Caco-2 (cell line): ENCODE measurements at regions not wholly inside any gene's neighbourhood (a gene's known extent, or its start where the extent isn't known, plus 50 kb on each side); places are given as distances from the start of the nearest gene placed in this dataset.

Experiments
- BruUV-seq: library from RNA; stranded (reverse); fragments of 400-500 nt; replicated peaks from 2 replicates; lab custom pipeline; 2021; lab: Mats Ljungman, UMichigan
- CTCF ChIA-PET: fragments of 300-600 bp; sonication (Branson Sonifier 250); formaldehyde crosslinking; loops from one replicate; lab custom pipeline; 2022; ENCODE audit warnings: antibody characterized with exemption; lab: Charles Lee
- POLR2A ChIA-PET: fragments of 300-600 bp; sonication (Branson Sonifier 250); formaldehyde crosslinking; loops from one replicate; lab custom pipeline; 2022; ENCODE audit warnings: antibody characterized with exemption; lab: Charles Lee
- DNase-seq, 2 experiments: peaks; one replicate each; pipeline versions ENCODE4 v3.0.0 to v3.0.0-alpha.2; 2020 to 2022
- H3K27me3 ChIP-seq: replicated peaks from 2 replicates; pipeline ENCODE4 v1.6.0; 2011; ENCODE audit warnings: low read length; ENCODE audit not compliant: control insufficient read depth, insufficient read depth
- H3K36me3 ChIP-seq: 2 replicates; pipeline ENCODE4 v1.5.1; 2011; ENCODE audit warnings: low read length; ENCODE audit not compliant: control insufficient read depth, insufficient read depth
- H3K4me1 ChIP-seq: fragments of 250-450 bp; sonication (Bioruptor Pico); 2 replicates; pipeline ENCODE4 v1.5.1; 2020; ENCODE audit warnings: mild to moderate bottlenecking
- H3K4me3 ChIP-seq: 2 replicates; pipeline ENCODE4 v1.5.1; 2011; ENCODE audit warnings: low read depth, mild to moderate bottlenecking, control low read depth, low read length
- H3K9me3 ChIP-seq: fragments of 250-450 bp; sonication (Bioruptor Pico); 2 replicates; pipeline ENCODE4 v1.5.1; 2020; ENCODE audit warnings: mild to moderate bottlenecking, moderate library complexity
- H3K27ac Mint-ChIP-seq: one replicate; pipeline ENCODE4 v1.8.0; 2022; ENCODE audit warnings: mixed read lengths; ENCODE audit not compliant: unreplicated experiment
- H3K27me3 Mint-ChIP-seq: one replicate; pipeline ENCODE4 v1.8.0; 2022; ENCODE audit warnings: mixed read lengths; ENCODE audit not compliant: insufficient read depth, unreplicated experiment
- H3K36me3 Mint-ChIP-seq: one replicate; pipeline ENCODE4 v1.8.0; 2022; ENCODE audit warnings: mild to moderate bottlenecking, mixed read lengths; ENCODE audit not compliant: insufficient read depth, unreplicated experiment
- H3K4me1 Mint-ChIP-seq: one replicate; pipeline ENCODE4 v1.8.0; 2022; ENCODE audit warnings: low read depth, mixed read lengths; ENCODE audit not compliant: unreplicated experiment
- H3K4me3 Mint-ChIP-seq: one replicate; pipeline ENCODE4 v1.8.0; 2022; ENCODE audit warnings: mild to moderate bottlenecking, moderate library complexity, mixed read lengths; ENCODE audit not compliant: unreplicated experiment
- H3K9me3 Mint-ChIP-seq: one replicate; pipeline ENCODE4 v1.8.0; 2022; ENCODE audit warnings: mixed read lengths; ENCODE audit not compliant: unreplicated experiment
- intact Hi-C: fragments of 100-400 bp; cut with micrococcal nuclease; formaldehyde crosslinking; loops from one replicate; pipeline ENCODE4 v1.10.0; 2022; ENCODE audit not compliant: unreplicated experiment
- TF ChIP-seq, protein P1 (sequence below), 2 experiments: fragments of 200-600 bp in 1 of 2; IDR thresholded peaks; 1 replicate in 1 of 2; 2 replicates in 1 of 2; pipeline versions ENCODE4 v1.5.1 to v1.8.0; 2011 to 2022; ENCODE audit warnings: antibody characterized with exemption in 1 of 2, control low read depth in 1 of 2, inconsistent platforms in 1 of 2, low read depth in 1 of 2, low read length in 1 of 2, mild to moderate bottlenecking in 1 of 2, moderate library complexity in 1 of 2; ENCODE audit not compliant: insufficient read depth in 1 of 2, severe bottlenecking in 1 of 2, unreplicated experiment in 1 of 2

GRCh38 chr18:24914685-24915084, 437.3 kb downstream of the ZNF521 start:
- Mint-ChIP-seq H3K4me3 (no peak overlapping the region), H3K27ac (no peak overlapping the region), H3K36me3 (no peaks in the 10 kb centered on the region), H3K27me3 (no peaks in the 10 kb centered on the region), H3K4me1 (no peaks in the 10 kb centered on the region), H3K9me3 (no peaks in the 10 kb centered on the region)
- ChIA-PET CTCF (no interaction called here), POLR2A (no interaction called here)
- no peak overlapping the region for H3K4me3 ChIP-seq
- intact Hi-C loops, result no loop called here
- H3K4me1 ChIP-seq, result no peaks in the 10 kb centered on the region
- no peak for DNase-seq
- TF ChIP-seq, protein P1, sequence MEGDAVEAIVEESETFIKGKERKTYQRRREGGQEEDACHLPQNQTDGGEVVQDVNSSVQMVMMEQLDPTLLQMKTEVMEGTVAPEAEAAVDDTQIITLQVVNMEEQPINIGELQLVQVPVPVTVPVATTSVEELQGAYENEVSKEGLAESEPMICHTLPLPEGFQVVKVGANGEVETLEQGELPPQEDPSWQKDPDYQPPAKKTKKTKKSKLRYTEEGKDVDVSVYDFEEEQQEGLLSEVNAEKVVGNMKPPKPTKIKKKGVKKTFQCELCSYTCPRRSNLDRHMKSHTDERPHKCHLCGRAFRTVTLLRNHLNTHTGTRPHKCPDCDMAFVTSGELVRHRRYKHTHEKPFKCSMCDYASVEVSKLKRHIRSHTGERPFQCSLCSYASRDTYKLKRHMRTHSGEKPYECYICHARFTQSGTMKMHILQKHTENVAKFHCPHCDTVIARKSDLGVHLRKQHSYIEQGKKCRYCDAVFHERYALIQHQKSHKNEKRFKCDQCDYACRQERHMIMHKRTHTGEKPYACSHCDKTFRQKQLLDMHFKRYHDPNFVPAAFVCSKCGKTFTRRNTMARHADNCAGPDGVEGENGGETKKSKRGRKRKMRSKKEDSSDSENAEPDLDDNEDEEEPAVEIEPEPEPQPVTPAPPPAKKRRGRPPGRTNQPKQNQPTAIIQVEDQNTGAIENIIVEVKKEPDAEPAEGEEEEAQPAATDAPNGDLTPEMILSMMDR (IDR thresholded peaks at IDR 0.05; ENCODE audit: insufficient read depth in 1 of 2, low read depth in 1 of 2, low read length in 1 of 2, severe bottlenecking in 1 of 2, unreplicated experiment in 1 of 2), result no peak
- no peaks in the 10 kb centered on the region for H3K9me3 ChIP-seq
- no peaks in the 10 kb centered on the region for H3K36me3 ChIP-seq
- BruUV-seq, result no TSS peak
- H3K27me3 ChIP-seq, result no peaks in the 10 kb centered on the region

GRCh38 chr18:24915547-24915946, 436.4 kb downstream of the ZNF521 start:
- Histone ChIP-seq H3K27me3 (no peaks in the 10 kb centered on the region), H3K4me1 (no peaks in the 10 kb centered on the region), H3K4me3 (no peak overlapping the region), H3K9me3 (no peaks in the 10 kb centered on the region), H3K36me3 (no peaks in the 10 kb centered on the region)
- ChIA-PET CTCF (no interaction called here), POLR2A (no interaction called here)
- Mint-ChIP-seq H3K4me3 (no peak overlapping the region), H3K9me3 (no peaks in the 10 kb centered on the region), H3K27ac (no peak overlapping the region), H3K36me3 (no peaks in the 10 kb centered on the region), H3K27me3 (no peaks in the 10 kb centered on the region), H3K4me1 (no peaks in the 10 kb centered on the region)
- DNase-seq, result no peak
- intact Hi-C loops, result no loop called here
- BruUV-seq, result no TSS peak
- TF ChIP-seq, protein P1 (IDR thresholded peaks at IDR 0.05; ENCODE audit: insufficient read depth in 1 of 2, low read depth in 1 of 2, low read length in 1 of 2, severe bottlenecking in 1 of 2, unreplicated experiment in 1 of 2), result no peak

GRCh38 chr18:24917767-24918166, 434.2 kb downstream of the ZNF521 start:
- no peak overlapping the region for H3K4me3 ChIP-seq
- intact Hi-C loops, result no loop called here

More at GRCh38 chr18:24917767-24918166, 434.2 kb downstream of the ZNF521 start:
- H3K4me3 Mint-ChIP-seq, result no peak overlapping the region
- no peak overlapping the region for H3K27ac Mint-ChIP-seq
- no peak for DNase-seq
- H3K9me3 Mint-ChIP-seq, result no peaks in the 10 kb centered on the region
- Histone ChIP-seq H3K4me1 (no peaks in the 10 kb centered on the region), H3K9me3 (no peaks in the 10 kb centered on the region), H3K36me3 (no peaks in the 10 kb centered on the region), H3K27me3 (no peaks in the 10 kb centered on the region)
- H3K27me3 Mint-ChIP-seq, result no peaks in the 10 kb centered on the region
- TF ChIP-seq, protein P1 (IDR thresholded peaks at IDR 0.05; ENCODE audit: insufficient read depth in 1 of 2, low read depth in 1 of 2, low read length in 1 of 2, severe bottlenecking in 1 of 2, unreplicated experiment in 1 of 2), result no peak
- no TSS peak for BruUV-seq
- ChIA-PET POLR2A (no interaction called here), CTCF (no interaction called here)
- no peaks in the 10 kb centered on the region for H3K36me3 Mint-ChIP-seq
- H3K4me1 Mint-ChIP-seq, result no peaks in the 10 kb centered on the region
